Testis (tissue), 2 donors: ENCODE measurements at regions not wholly inside any gene's neighbourhood (a gene's known extent, or its start where the extent isn't known, plus 50 kb on each side); places are given as distances from the start of the nearest gene placed in this dataset.
A peak's percentile ranks its signal among the peaks of the same experiment; 100 is the strongest.

ENCODE experiments used
- DNase-seq: peaks from one replicate; pipeline ENCODE4 v3.0.0-alpha.2; 2019
- H3K27ac ChIP-seq, 2 donors: fragments of 200-600 bp; sonication (generic); one replicate each; pipeline ENCODE4 v1.5.1; 2019
- H3K27me3 ChIP-seq: fragments of 200-600 bp; sonication (generic); one replicate; pipeline ENCODE4 v1.5.1; 2019
- H3K36me3 ChIP-seq: fragments of 200-600 bp; sonication (generic); one replicate; pipeline ENCODE4 v1.5.1; 2017; ENCODE audit warnings: low read depth; ENCODE audit errors: missing control alignments
- H3K4me1 ChIP-seq: fragments of 200-600 bp; sonication (generic); one replicate; pipeline ENCODE4 v1.5.1; 2019
- H3K4me3 ChIP-seq, 2 donors: fragments of 200-600 bp; sonication (generic); one replicate each; pipeline ENCODE4 v1.5.1; 2017 to 2019
- H3K9me3 ChIP-seq: fragments of 200-600 bp; sonication (generic); one replicate; pipeline ENCODE4 v1.5.1; 2017
- POLR2A ChIP-seq: fragments of 450-650 bp; IDR thresholded peaks from one replicate; pipeline ENCODE4 v1.6.1; 2017; ENCODE audit warnings: antibody characterized with exemption, mild to moderate bottlenecking, moderate library complexity
- WGBS, 2 donors: methylation state at CpG; one replicate each; pipeline ENCODE4 v1.1.5; 2018; 5-methylcytosine and 5-hydroxymethylcytosine counted together
- intact Hi-C: fragments of 100-400 bp; cut with DNase I; formaldehyde crosslinking; loops from one replicate; pipeline ENCODE4 v1.15.1; 2023; ENCODE audit warnings: low total_unique reads
- TF ChIP-seq, protein P1 (sequence below), 3 experiments: fragments of 450-650 bp in 2 of 3; fragments of 200-600 bp in 1 of 3; sonication (generic) in 1 of 3; IDR thresholded peaks; one replicate each; pipeline ENCODE4 v1.5.1; 2016 to 2019; ENCODE audit warnings: antibody characterized with exemption in 3 of 3, mild to moderate bottlenecking in 2 of 3, moderate library complexity in 1 of 3

DNA sequence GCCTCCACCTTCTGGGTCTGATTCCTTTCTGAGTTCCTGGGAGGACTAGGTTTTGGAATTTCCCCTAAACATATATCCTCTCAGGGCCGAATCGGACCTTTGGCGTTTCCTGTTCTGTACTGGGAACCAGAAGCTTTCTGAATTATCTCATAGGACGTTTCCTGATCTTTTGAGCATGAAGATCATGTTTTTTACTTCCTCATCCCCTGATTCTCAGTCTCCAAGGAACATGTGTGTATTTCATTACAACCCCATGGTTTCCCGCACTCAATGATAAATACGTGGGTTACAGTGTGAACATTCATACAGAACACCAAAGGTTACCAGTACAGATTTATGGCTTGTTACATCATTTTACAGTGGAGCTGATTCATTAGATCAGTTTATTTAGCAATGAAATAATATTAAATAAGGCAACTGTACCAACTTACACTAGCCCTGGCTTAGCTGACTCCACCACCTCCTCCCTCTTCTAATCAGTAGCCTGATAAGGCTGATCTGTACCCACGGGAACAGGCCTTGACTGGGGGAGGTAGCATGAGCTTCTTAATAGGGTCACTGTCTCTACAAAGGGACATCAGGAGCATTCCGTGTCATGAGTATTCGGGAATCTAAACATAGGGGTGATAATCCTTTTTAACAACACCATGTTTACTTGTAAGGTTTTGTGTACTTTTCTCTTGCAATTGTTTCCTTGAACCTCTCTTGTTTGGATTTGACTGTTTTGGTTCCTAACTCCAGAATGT, 57.8 kb upstream of the ERRFI1 start:
- 31 to 56% methylated on average over 9 of the region's 9 CpGs for WGBS, 2 donors
- intact Hi-C loops, result no loop called here
- no peaks in the 10 kb centered on the region for H3K9me3 ChIP-seq
- peaks cover 13% of the 10 kb centered on the region for H3K4me1 ChIP-seq
- TF ChIP-seq POLR2A, result no peak
- TF ChIP-seq, protein P1, sequence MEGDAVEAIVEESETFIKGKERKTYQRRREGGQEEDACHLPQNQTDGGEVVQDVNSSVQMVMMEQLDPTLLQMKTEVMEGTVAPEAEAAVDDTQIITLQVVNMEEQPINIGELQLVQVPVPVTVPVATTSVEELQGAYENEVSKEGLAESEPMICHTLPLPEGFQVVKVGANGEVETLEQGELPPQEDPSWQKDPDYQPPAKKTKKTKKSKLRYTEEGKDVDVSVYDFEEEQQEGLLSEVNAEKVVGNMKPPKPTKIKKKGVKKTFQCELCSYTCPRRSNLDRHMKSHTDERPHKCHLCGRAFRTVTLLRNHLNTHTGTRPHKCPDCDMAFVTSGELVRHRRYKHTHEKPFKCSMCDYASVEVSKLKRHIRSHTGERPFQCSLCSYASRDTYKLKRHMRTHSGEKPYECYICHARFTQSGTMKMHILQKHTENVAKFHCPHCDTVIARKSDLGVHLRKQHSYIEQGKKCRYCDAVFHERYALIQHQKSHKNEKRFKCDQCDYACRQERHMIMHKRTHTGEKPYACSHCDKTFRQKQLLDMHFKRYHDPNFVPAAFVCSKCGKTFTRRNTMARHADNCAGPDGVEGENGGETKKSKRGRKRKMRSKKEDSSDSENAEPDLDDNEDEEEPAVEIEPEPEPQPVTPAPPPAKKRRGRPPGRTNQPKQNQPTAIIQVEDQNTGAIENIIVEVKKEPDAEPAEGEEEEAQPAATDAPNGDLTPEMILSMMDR (IDR thresholded peaks at IDR 0.05), result no peak
- DNase-seq, result peak; percentile 66
- H3K4me3 ChIP-seq, result no peak overlapping the region
- H3K27ac ChIP-seq, result peak overlapping the region in 1 of 2 donors; percentile 58
- no peaks in the 10 kb centered on the region for H3K36me3 ChIP-seq
- H3K27me3 ChIP-seq, result no peaks in the 10 kb centered on the region

DNA sequence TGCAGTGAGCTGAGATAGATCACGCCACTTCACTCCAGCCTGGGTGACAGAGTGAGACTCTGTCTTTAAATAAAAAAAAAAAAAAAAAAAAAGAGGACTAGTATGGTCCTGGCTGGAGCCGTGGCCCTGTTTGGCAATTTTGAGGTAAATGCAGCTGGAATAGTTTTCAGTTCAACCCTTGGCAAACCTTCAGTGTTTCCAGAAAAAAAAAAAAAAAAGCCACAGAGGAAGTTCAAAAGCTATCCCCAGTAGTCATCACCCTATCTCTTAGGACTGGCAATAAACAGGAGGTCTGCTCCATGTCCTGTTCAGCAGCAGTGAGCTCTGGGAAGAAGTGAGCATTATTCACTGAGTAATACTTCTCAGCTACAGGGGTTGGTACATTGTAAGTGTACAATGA, 56.8 kb upstream of the ERRFI1 start:
- WGBS, 2 donors, result 55 to 70% methylated on average over 2 of the region's 2 CpGs
- H3K36me3 ChIP-seq, result no peaks in the 10 kb centered on the region
- peaks cover 17% of the 10 kb centered on the region for H3K4me1 ChIP-seq
- H3K4me3 ChIP-seq, result no peak overlapping the region
- peak overlapping the region in 1 of 2 donors; percentile 58 for H3K27ac ChIP-seq
- H3K9me3 ChIP-seq, result no peaks in the 10 kb centered on the region
- peak; percentile 22 for DNase-seq
- TF ChIP-seq POLR2A, result no peak
- TF ChIP-seq, protein P1 (IDR thresholded peaks at IDR 0.05), result no peak
- intact Hi-C loops, result no loop called here
- H3K27me3 ChIP-seq, result no peaks in the 10 kb centered on the region

DNA sequence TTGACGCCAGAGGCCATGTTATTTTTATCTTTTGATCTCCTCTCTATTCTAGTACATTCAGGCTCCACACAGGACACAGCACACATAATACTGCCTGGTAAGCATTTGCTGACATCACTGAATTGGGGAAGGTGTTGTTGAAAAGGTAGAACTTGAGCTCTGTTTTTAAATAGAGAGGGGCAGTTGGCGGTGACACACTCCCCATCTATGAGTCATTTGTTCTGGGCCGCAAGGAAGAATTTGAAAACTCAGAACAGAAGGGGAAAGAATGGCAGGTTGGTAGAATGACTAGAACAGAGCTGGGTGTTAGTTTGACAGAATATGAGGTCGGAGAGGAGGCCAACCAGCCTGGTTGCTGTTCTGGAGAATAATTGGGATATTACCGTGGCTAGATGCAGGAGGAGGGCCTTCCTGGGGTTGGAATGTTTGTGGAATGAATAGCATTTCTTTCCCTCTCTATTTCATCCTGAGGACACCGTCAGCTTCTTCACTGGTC, 52.1 kb upstream of the ERRFI1 start:
- no peak for TF ChIP-seq POLR2A
- TF ChIP-seq, protein P1 (IDR thresholded peaks at IDR 0.05), result no peak
- Histone ChIP-seq H3K4me3 (no peak overlapping the region), H3K36me3 (no peaks in the 10 kb centered on the region), H3K4me1 (peaks cover 28% of the 10 kb centered on the region), H3K9me3 (no peaks in the 10 kb centered on the region), H3K27ac (no peak overlapping the region), H3K27me3 (no peaks in the 10 kb centered on the region)
- DNase-seq, result no peak
- 64 to 69% methylated on average over 6 of the region's 6 CpGs for WGBS, 2 donors
- intact Hi-C loops, result no loop called here

DNA sequence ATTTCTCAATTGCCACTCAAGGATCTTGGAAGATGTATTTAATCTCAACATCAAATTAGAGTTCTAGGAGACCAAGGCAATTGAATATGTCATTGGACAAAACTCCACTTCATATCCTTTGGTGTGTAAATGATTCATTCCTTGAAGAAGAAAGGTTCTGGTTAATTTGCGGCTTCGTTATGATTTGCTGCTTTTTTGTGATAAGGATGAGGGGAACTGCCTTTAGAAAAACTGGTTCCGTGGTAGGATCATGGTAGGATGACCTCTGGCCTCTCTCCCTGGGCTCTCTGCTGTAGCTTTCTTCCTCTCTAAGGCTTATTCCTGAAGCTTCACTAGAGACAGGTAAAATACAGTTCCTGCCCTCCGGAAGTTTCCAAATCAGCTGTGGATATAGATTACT, 51.5 kb upstream of the ERRFI1 start:
- H3K27ac ChIP-seq, result no peak overlapping the region
- no peak overlapping the region for H3K4me3 ChIP-seq
- no peaks in the 10 kb centered on the region for H3K9me3 ChIP-seq
- no peak for TF ChIP-seq POLR2A
- TF ChIP-seq, protein P1 (IDR thresholded peaks at IDR 0.05), result no peak
- WGBS, 2 donors, result 56 to 59% methylated on average over 4 of the region's 4 CpGs
- peaks cover 24% of the 10 kb centered on the region for H3K4me1 ChIP-seq
- intact Hi-C loops, result no loop called here
- H3K27me3 ChIP-seq, result no peaks in the 10 kb centered on the region
- no peak for DNase-seq
- H3K36me3 ChIP-seq, result no peaks in the 10 kb centered on the region

DNA sequence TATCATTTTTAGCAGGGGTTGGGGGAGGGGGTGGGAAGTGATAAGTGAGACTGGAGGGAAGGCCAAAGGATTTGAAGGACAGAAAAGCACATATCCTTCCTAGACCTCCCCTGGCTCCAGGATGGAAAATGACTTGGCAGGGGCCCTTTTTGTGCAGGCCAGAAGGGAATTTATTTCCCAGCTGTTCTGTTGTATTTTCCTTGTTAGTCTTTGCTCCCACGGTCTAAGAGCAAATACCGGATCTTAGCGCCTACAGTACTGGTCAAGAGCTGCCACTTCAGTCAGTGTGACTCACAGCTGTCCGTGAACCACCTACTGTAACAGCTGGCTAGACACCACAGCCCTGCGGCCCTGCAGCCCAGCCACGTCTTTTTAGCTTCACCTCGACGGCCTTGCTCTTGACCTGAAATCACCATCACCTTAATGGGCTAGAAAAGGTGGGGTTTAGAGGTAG, 51.0 kb upstream of the ERRFI1 start:
- intact Hi-C loops, result no loop called here
- WGBS, 2 donors, result 33 to 60% methylated on average over 8 of the region's 8 CpGs
- H3K9me3 ChIP-seq, result no peaks in the 10 kb centered on the region
- H3K36me3 ChIP-seq, result no peaks in the 10 kb centered on the region
- DNase-seq, result peak; percentile 64
- no peak overlapping the region for H3K27ac ChIP-seq
- no peak for TF ChIP-seq POLR2A
- TF ChIP-seq, protein P1 (IDR thresholded peaks at IDR 0.05), result no peak
- no peaks in the 10 kb centered on the region for H3K27me3 ChIP-seq
- no peak overlapping the region for H3K4me3 ChIP-seq
- H3K4me1 ChIP-seq, result peaks cover 24% of the 10 kb centered on the region
